Ovary (tissue), 7 donors: ENCODE measurements at regions not wholly inside any gene's neighbourhood (a gene's known extent, or its start where the extent isn't known, plus 50 kb on each side); places are given as distances from the start of the nearest gene placed in this dataset.

Experiments
- DNase-seq, 5 donors: peaks; one replicate each; pipeline ENCODE4 v3.0.0-alpha.2; 2019 to 2020
- H3K27ac ChIP-seq, 2 donors: fragments of 200-600 bp; one replicate each; pipeline versions ENCODE4 v1.5.1 to v1.8.0; 2019 to 2022
- H3K27me3 ChIP-seq: fragments of 200-600 bp; one replicate; pipeline ENCODE4 v1.8.0; 2022
- H3K36me3 ChIP-seq: fragments of 200-600 bp; sonication (generic); one replicate; pipeline ENCODE4 v1.5.1; 2019
- H3K4me1 ChIP-seq: one replicate; pipeline ENCODE4 v1.8.1; 2013; ENCODE audit warnings: mild to moderate bottlenecking, moderate library complexity; ENCODE audit not compliant: insufficient read depth
- H3K4me3 ChIP-seq: fragments of 200-600 bp; sonication (generic); one replicate; pipeline ENCODE4 v1.5.1; 2017
- H3K9me3 ChIP-seq, 2 donors: fragments of 200-600 bp in 1 of 2; sonication (generic) in 1 of 2; one replicate each; pipeline versions ENCODE4 v1.5.1 to v1.8.1; 2013 to 2019; ENCODE audit warnings: mild to moderate bottlenecking in 1 of 2, moderate library complexity in 1 of 2
- EP300 ChIP-seq: sonication (generic); formaldehyde crosslinking; IDR thresholded peaks from one replicate; pipeline ENCODE4 v1.6.1; 2017; ENCODE audit warnings: antibody characterized with exemption
- POLR2A ChIP-seq: fragments of 450-650 bp; IDR thresholded peaks from one replicate; pipeline ENCODE4 v1.6.1; 2017; ENCODE audit warnings: antibody characterized with exemption, mild to moderate bottlenecking, moderate library complexity
- WGBS, 3 donors: extraction: QIAGEN DNeasy Blood & Tissue Kit in 1 of 3; methylation state at CpG; one replicate each; pipeline versions ENCODE4 v1.1.5 to v1.1.7; 2013 to 2017; 5-methylcytosine and 5-hydroxymethylcytosine counted together
- intact Hi-C, 4 donors: fragments of 100-400 bp; cut with DNase I; formaldehyde crosslinking; loops; one replicate each; pipeline versions ENCODE4 v1.11.0 to v1.15.1; 2022 to 2023
- TF ChIP-seq, protein P1 (sequence below), 3 donors: fragments of 450-650 bp in 2 of 3; fragments of 200-600 bp in 1 of 3; IDR thresholded peaks; one replicate each; pipeline versions ENCODE4 v1.5.1 to v1.8.0; 2016 to 2022; ENCODE audit warnings: antibody characterized with exemption in 3 of 3, mild to moderate bottlenecking in 1 of 3
- donor health status: DM: no; HTN: no; CAD: no; lungs with moderate emphysema.
- donor health status: DM: no; HTN: no; CAD: no.
- donor health status: Bipolar disorder and iron deficiency.
- donor health status: DM: no; HTN: no; CAD: no.
- donor health status: DM: yes; HTN: yes; CAD: no.

DNA sequence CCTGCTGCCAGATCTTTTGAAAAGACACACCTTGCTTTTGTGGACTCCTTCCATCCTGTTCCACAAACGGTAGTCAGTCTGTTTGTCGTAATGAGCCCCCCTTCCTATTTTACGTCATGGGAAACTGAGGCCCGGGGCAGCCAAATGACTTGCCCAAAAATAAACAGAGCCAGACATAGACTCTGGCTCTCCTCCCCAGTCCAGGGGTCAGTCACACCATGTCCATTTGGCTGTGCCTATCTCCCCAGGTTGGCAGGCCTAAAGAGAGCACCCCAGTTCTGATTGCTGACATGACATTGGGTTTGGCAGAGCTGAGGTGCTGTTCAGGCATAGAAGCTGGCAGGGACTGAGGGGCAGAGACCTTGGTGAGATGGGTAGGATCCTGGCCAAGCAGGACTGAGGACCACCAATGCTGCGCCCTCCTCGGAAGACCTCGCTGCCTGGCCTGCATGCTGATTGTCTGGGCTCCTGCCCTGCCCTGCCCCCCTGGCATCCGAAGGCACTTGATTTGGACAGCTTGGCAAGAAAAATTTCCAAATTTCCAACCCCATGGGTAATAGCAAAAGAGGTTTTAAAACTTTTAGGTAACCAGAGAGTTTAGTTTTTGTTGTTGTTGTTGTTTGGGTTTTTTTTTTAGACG lies 335.4 kb downstream of the DYSF start:
- Histone ChIP-seq H3K27ac (no peak overlapping the region), H3K9me3 (no peaks in the 10 kb centered on the region), H3K4me1 (no peaks in the 10 kb centered on the region), H3K27me3 (no peaks in the 10 kb centered on the region), H3K36me3 (no peaks in the 10 kb centered on the region), H3K4me3 (no peak overlapping the region)
- 85 to 94% (median 90%) methylated on average over 9 of the region's 9 CpGs for WGBS, 3 donors
- TF ChIP-seq POLR2A (no peak), EP300 (no peak)
- TF ChIP-seq, protein P1, sequence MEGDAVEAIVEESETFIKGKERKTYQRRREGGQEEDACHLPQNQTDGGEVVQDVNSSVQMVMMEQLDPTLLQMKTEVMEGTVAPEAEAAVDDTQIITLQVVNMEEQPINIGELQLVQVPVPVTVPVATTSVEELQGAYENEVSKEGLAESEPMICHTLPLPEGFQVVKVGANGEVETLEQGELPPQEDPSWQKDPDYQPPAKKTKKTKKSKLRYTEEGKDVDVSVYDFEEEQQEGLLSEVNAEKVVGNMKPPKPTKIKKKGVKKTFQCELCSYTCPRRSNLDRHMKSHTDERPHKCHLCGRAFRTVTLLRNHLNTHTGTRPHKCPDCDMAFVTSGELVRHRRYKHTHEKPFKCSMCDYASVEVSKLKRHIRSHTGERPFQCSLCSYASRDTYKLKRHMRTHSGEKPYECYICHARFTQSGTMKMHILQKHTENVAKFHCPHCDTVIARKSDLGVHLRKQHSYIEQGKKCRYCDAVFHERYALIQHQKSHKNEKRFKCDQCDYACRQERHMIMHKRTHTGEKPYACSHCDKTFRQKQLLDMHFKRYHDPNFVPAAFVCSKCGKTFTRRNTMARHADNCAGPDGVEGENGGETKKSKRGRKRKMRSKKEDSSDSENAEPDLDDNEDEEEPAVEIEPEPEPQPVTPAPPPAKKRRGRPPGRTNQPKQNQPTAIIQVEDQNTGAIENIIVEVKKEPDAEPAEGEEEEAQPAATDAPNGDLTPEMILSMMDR (IDR thresholded peaks at IDR 0.05), result no peak
- no peak for DNase-seq
- intact Hi-C loops, result no loop called here

DNA sequence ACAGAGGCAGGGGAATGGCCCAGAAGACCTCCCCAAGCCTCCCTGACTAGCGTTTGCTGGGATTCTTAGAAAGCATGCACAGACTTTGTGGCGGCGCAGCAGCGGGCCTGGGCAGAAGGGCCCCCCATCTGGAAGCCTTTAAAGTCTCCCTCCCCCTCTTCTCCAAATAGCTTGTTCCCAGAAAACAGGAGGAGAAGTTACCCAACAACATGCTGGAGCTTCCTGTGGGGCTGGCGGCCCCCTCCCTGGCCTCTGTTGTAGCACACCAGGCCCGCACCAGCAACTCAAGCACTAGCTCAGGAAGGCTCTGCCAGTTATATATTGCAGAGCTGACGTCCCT lies 334.8 kb downstream of the DYSF start:
- intact Hi-C loops, result no loop called here
- TF ChIP-seq, protein P1 (IDR thresholded peaks at IDR 0.05), result no peak
- no peak for TF ChIP-seq POLR2A
- TF ChIP-seq EP300, result no peak
- no peaks in the 10 kb centered on the region for H3K36me3 ChIP-seq
- no peak overlapping the region for H3K27ac ChIP-seq
- WGBS, 3 donors, result 88 to 91% (median 90%) methylated on average over 7 of the region's 7 CpGs
- no peaks in the 10 kb centered on the region for H3K27me3 ChIP-seq
- no peak overlapping the region for H3K4me3 ChIP-seq
- no peaks in the 10 kb centered on the region for H3K9me3 ChIP-seq
- H3K4me1 ChIP-seq, result no peaks in the 10 kb centered on the region
- DNase-seq, result no peak

DNA sequence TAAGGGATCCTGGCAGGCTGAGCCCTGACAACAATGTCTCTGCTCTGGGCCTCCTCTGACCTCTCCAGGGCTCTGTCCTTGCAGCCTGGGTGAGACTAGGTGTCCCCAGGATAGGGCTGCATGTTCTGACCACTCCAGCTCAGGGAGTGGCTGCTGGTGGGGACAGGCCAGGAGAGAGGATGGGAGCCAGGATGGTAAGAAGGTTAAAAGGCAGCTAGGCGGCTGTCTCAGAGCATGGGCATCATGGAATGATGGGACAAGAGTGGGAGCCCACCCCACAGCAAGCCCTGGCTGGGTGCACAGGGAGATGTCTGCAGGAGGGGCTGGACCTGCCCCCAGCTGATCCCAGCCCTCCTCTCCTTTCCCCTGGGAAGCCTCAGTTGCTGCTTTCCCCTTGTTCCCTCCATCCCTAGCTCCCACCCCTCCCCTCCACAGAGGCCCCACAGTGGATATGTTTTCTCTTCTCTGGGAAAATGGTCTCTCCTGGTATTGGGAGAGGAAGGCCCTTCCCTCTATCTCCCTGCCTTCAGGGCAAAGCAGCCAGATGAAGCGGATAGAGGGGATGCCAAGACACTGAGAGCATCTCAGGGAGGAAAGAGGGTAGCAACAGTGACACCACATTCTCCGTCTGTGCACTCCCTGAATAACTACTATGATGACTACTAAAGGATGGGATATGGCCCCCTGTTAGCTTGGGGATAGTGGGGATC lies 334.3 kb downstream of the DYSF start:
- Histone ChIP-seq H3K36me3 (no peaks in the 10 kb centered on the region), H3K4me3 (no peak overlapping the region), H3K27me3 (no peaks in the 10 kb centered on the region), H3K4me1 (no peaks in the 10 kb centered on the region), H3K9me3 (no peaks in the 10 kb centered on the region), H3K27ac (no peak overlapping the region)
- TF ChIP-seq POLR2A (no peak), EP300 (no peak)
- TF ChIP-seq, protein P1 (IDR thresholded peaks at IDR 0.05), result no peak
- 92 to 98% (median 96%) methylated on average over 3 of the region's 3 CpGs for WGBS, 3 donors
- DNase-seq, result no peak
- intact Hi-C loops, result no loop called here

DNA sequence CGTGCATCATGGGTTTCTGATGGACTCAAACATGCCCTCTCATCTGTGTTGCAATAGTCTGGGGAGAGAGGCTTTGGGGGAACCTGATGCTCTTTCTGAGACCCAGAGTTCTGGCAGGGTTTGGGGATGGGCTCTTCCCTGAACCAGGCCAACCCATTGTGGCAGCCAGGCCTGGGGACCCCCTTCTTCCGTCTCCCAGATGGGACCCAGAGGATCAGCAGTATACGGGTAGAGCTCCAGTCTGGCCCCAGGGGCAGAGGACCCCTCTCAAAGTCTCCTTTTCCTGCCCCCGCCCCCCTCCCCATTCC lies 333.7 kb downstream of the DYSF start:
- Histone ChIP-seq H3K4me1 (no peaks in the 10 kb centered on the region), H3K27ac (no peak overlapping the region), H3K9me3 (no peaks in the 10 kb centered on the region), H3K4me3 (no peak overlapping the region), H3K27me3 (no peaks in the 10 kb centered on the region), H3K36me3 (no peaks in the 10 kb centered on the region)
- 93 to 98% (median 96%) methylated on average over 4 of the region's 4 CpGs for WGBS, 3 donors
- no peak for DNase-seq
- no peak for TF ChIP-seq POLR2A
- TF ChIP-seq, protein P1 (IDR thresholded peaks at IDR 0.05), result no peak
- TF ChIP-seq EP300, result no peak
- intact Hi-C loops, result no loop called here
